IMR-90 (cell line): ENCODE measurements at regions not wholly inside any gene's neighbourhood (a gene's known extent, or its start where the extent isn't known, plus 50 kb on each side); places are given as distances from the start of the nearest gene placed in this dataset.

Experiments used
- ATAC-seq: fragments of 200-7000 bp; cut with Tn5 transposase; 2 replicates; pipeline ENCODE4 v1.9.1; 2020; ENCODE audit warnings: low read depth, mild to moderate bottlenecking, moderate library complexity
- BruUV-seq: library from RNA; stranded (reverse); fragments of 400-500 nt; replicated peaks from 2 replicates; lab custom pipeline; 2021; lab: Mats Ljungman, UMichigan
- CTCF ChIA-PET: fragments of 300-600 bp; formaldehyde crosslinking; extraction: SDS; loops from one replicate; lab custom pipeline; 2021; ENCODE audit warnings: antibody characterized with exemption; lab: Yijun Ruan, JAX
- POLR2A ChIA-PET: fragments of 300-600 bp; sonication (Branson Sonifier 250); formaldehyde crosslinking; loops from one replicate; lab custom pipeline; 2022; ENCODE audit warnings: antibody characterized with exemption; ENCODE audit not compliant: unreplicated experiment; lab: Charles Lee
- DNase-seq: peaks from one replicate; pipeline ENCODE4 v3.0.0; 2013
- H2AFZ ChIP-seq: replicated peaks from 2 replicates; pipeline ENCODE3; 2013; ENCODE audit warnings: low read length, mild to moderate bottlenecking; ENCODE audit not compliant: poor library complexity
- H2AK5ac ChIP-seq: 2 replicates; pipeline ENCODE4 v1.6.1; 2013; ENCODE audit warnings: low read depth, low read length, inconsistent platforms
- H2AK9ac ChIP-seq: replicated peaks from 2 replicates; pipeline ENCODE3; 2013; ENCODE audit warnings: mild to moderate bottlenecking, low read depth, low read length, moderate library complexity; ENCODE audit not compliant: poor library complexity
- H2BK120ac ChIP-seq: 2 replicates; pipeline ENCODE4 v1.6.1; 2013; ENCODE audit warnings: low read depth, low read length, inconsistent platforms
- H2BK15ac ChIP-seq: 3 replicates; pipeline ENCODE4 v1.6.1; 2013; ENCODE audit warnings: low read depth, low read length, inconsistent platforms
- H2BK20ac ChIP-seq: 2 replicates; pipeline ENCODE4 v1.6.1; 2013; ENCODE audit warnings: low read depth, mild to moderate bottlenecking, inconsistent platforms, low read length, moderate library complexity
- H2BK5ac ChIP-seq: 2 replicates; pipeline ENCODE4 v1.6.1; 2013; ENCODE audit warnings: mild to moderate bottlenecking, low read depth, low read length, inconsistent platforms; ENCODE audit not compliant: poor library complexity, severe bottlenecking
- H3K14ac ChIP-seq: replicated peaks from 2 replicates; pipeline ENCODE4 v1.6.1; 2013; ENCODE audit warnings: low read depth, low read length, inconsistent platforms
- H3K18ac ChIP-seq: 2 replicates; pipeline ENCODE4 v1.6.1; 2013; ENCODE audit warnings: low read depth, low read length, control low read depth
- H3K23ac ChIP-seq: 2 replicates; pipeline ENCODE4 v1.6.1; 2013; ENCODE audit warnings: low read depth, low read length, inconsistent platforms
- H3K27ac ChIP-seq: 2 replicates; pipeline ENCODE4 v1.5.1; 2013; ENCODE audit warnings: mild to moderate bottlenecking, control low read depth, low read length; ENCODE audit not compliant: insufficient read depth
- H3K27me3 ChIP-seq: 2 replicates; pipeline ENCODE4 v1.6.1; 2013; ENCODE audit warnings: low read length; ENCODE audit not compliant: control insufficient read depth, insufficient read depth
- H3K36me3 ChIP-seq: 2 replicates; pipeline ENCODE4 v1.6.1; 2013; ENCODE audit warnings: low read length, mixed read lengths; ENCODE audit not compliant: control insufficient read depth, insufficient read depth
- H3K4ac ChIP-seq: 2 replicates; pipeline ENCODE4 v1.6.1; 2013; ENCODE audit warnings: low read depth, low read length, inconsistent platforms
- H3K4me1 ChIP-seq: 2 replicates; pipeline ENCODE4 v1.6.1; 2013; ENCODE audit warnings: low read length, mixed read lengths; ENCODE audit not compliant: control insufficient read depth, insufficient read depth
- H3K4me2 ChIP-seq: 2 replicates; pipeline ENCODE4 v1.6.1; 2013; ENCODE audit warnings: low read depth, mild to moderate bottlenecking, control low read depth, low read length, moderate library complexity
- H3K4me3 ChIP-seq: 2 replicates; pipeline ENCODE4 v1.5.1; 2013; ENCODE audit warnings: low read depth, mild to moderate bottlenecking, control low read depth, low read length, moderate library complexity; ENCODE audit not compliant: insufficient read depth
- H3K56ac ChIP-seq: 2 replicates; pipeline ENCODE4 v1.6.1; 2013; ENCODE audit warnings: low read length, inconsistent platforms; ENCODE audit not compliant: insufficient read depth; ENCODE audit errors: extremely low read depth
- H3K79me1 ChIP-seq, 2 experiments: 2 replicates each; pipeline ENCODE4 v1.6.1; 2013; ENCODE audit warnings: low read length in 2 of 2, inconsistent platforms in 1 of 2, low read depth in 1 of 2
- H3K9ac ChIP-seq: 2 replicates; pipeline ENCODE4 v1.6.1; 2013; ENCODE audit warnings: low read depth, low read length, control low read depth
- H3K9me1 ChIP-seq: 2 replicates; pipeline ENCODE4 v1.6.1; 2013; ENCODE audit warnings: low read length, inconsistent platforms; ENCODE audit not compliant: insufficient read depth
- H3K9me3 ChIP-seq: 2 replicates; pipeline ENCODE4 v1.6.1; 2013; ENCODE audit warnings: low read length; ENCODE audit not compliant: control insufficient read depth, insufficient read depth
- H4K20me1 ChIP-seq: 2 replicates; pipeline ENCODE4 v1.6.1; 2013; ENCODE audit warnings: low read length, inconsistent platforms; ENCODE audit not compliant: insufficient read depth
- H4K5ac ChIP-seq: 2 replicates; pipeline ENCODE4 v1.6.1; 2013; ENCODE audit warnings: mild to moderate bottlenecking, low read depth, low read length, control low read depth
- H4K8ac ChIP-seq, 2 experiments: 2 replicates each; pipeline ENCODE4 v1.6.1; 2013; ENCODE audit warnings: low read depth in 2 of 2, low read length in 2 of 2, control low read depth in 1 of 2, inconsistent platforms in 1 of 2
- H4K91ac ChIP-seq: 2 replicates; pipeline ENCODE4 v1.6.1; 2013; ENCODE audit warnings: low read depth, low read length, inconsistent platforms; ENCODE audit not compliant: insufficient read depth
- BHLHE40 ChIP-seq: fragments of 150-350 bp; IDR thresholded peaks from 2 replicates; pipeline ENCODE4 v1.6.1; 2016; ENCODE audit warnings: mild to moderate bottlenecking, low read depth, low read length
- CEBPB ChIP-seq: IDR thresholded peaks from 2 replicates; pipeline ENCODE4 v1.6.1; 2012; ENCODE audit warnings: low read depth, low read length, improper control_type of control experiment
- CHD1 ChIP-seq: IDR thresholded peaks from 2 replicates; pipeline ENCODE4 v1.6.1; 2012; ENCODE audit warnings: low read depth, low read length, improper control_type of control experiment
- CTCF ChIP-seq: conservative IDR thresholded peaks from 2 replicates; pipeline ENCODE4 v1.5.1; 2012; ENCODE audit warnings: mild to moderate bottlenecking, low read depth, low read length, improper control_type of control experiment
- FOS ChIP-seq: fragments of 150-350 bp; IDR thresholded peaks from 2 replicates; pipeline ENCODE4 v1.6.1; 2016; ENCODE audit warnings: low read depth, low read length
- MAFK ChIP-seq: IDR thresholded peaks from 2 replicates; pipeline ENCODE4 v1.6.1; 2012; ENCODE audit warnings: low read depth, low read length, improper control_type of control experiment
- MAZ ChIP-seq: IDR thresholded peaks from 2 replicates; pipeline ENCODE4 v1.6.1; 2012; ENCODE audit warnings: low read depth, mild to moderate bottlenecking, low read length, improper control_type of control experiment, moderate library complexity, borderline replicate concordance
- MXI1 ChIP-seq: IDR thresholded peaks from 2 replicates; pipeline ENCODE4 v1.6.1; 2012; ENCODE audit warnings: low read depth, mild to moderate bottlenecking, low read length, moderate library complexity, borderline replicate concordance
- NFE2L2 ChIP-seq: fragments of 150-350 bp; IDR thresholded peaks from 2 replicates; pipeline ENCODE4 v1.6.1; 2016; ENCODE audit warnings: low read depth, mild to moderate bottlenecking, low read length
- POLR2A ChIP-seq: IDR thresholded peaks from 2 replicates; pipeline ENCODE4 v1.6.1; 2012; ENCODE audit warnings: mild to moderate bottlenecking, low read depth, low read length
- RAD21 ChIP-seq: IDR thresholded peaks from 2 replicates; pipeline ENCODE4 v1.6.1; 2012; ENCODE audit warnings: low read length, improper control_type of control experiment
- RCOR1 ChIP-seq: IDR thresholded peaks from 2 replicates; pipeline ENCODE4 v1.6.1; 2012; ENCODE audit warnings: mild to moderate bottlenecking, low read length, improper control_type of control experiment; ENCODE audit not compliant: insufficient replicate concordance
- RFX5 ChIP-seq: IDR thresholded peaks from 2 replicates; pipeline ENCODE4 v1.8.0; 2012; ENCODE audit warnings: low read depth, mild to moderate bottlenecking, low read length, moderate library complexity
- SMC3 ChIP-seq: fragments of 150-350 bp; IDR thresholded peaks from 2 replicates; pipeline ENCODE4 v1.6.1; 2016; ENCODE audit warnings: low read depth, mild to moderate bottlenecking, antibody characterized with exemption, low read length, moderate library complexity
- WGBS, 2 experiments: methylation state at CpG; one replicate each; pipeline versions ENCODE4 v1.1.5 to v1.1.7; 2013; ENCODE audit warnings: missing lambda C conversion rate in 2 of 2; ENCODE audit not compliant: insufficient read length in 1 of 2; ENCODE audit errors: extremely low coverage in 2 of 2; 5-methylcytosine and 5-hydroxymethylcytosine counted together
- dilution Hi-C: fragments of 300-500 bp; cut with HindIII; formaldehyde crosslinking; loops from one replicate; pipeline ENCODE4 v1.14.3; 2018; ENCODE audit warnings: low sequenced_read_pairs; ENCODE audit not compliant: unreplicated experiment
- in situ Hi-C: fragments of 300-500 bp; cut with MboI; formaldehyde crosslinking; loops from 3 replicates; pipeline ENCODE4 v1.14.3; 2019; ENCODE audit warnings: low sequenced_read_pairs, inconsistent platforms, mixed read lengths
- intact Hi-C: fragments of 100-400 bp; cut with micrococcal nuclease; formaldehyde crosslinking; loops from 2 replicates; pipeline ENCODE4 v1.10.0; 2022
- TF ChIP-seq, protein P1 (sequence below): fragments of 150-350 bp; IDR thresholded peaks from 2 replicates; pipeline ENCODE4 v1.6.1; 2017; ENCODE audit warnings: mild to moderate bottlenecking, antibody characterized with exemption, low read length, low read depth
- TF ChIP-seq, protein P2 (sequence below): fragments of 150-350 bp; IDR thresholded peaks from 2 replicates; pipeline ENCODE4 v1.6.1; 2016; ENCODE audit warnings: low read depth, mild to moderate bottlenecking, low read length, moderate library complexity, borderline replicate concordance

GRCh38 chr2:103346780-103347179 lies 584.9 kb downstream of the TMEM182 start:
- Histone ChIP-seq H2BK5ac (no peak overlapping the region), H3K4me1 (no peaks in the 10 kb centered on the region), H3K4me2 (no peak overlapping the region), H3K79me1 (no peaks in the 10 kb centered on the region), H3K9ac (no peak overlapping the region), H2BK120ac (no peak overlapping the region), H3K23ac (no peak overlapping the region), H2BK15ac (no peak overlapping the region), H3K27ac (no peak overlapping the region), H3K9me3 (peaks cover 7% of the 10 kb centered on the region), H4K91ac (no peak overlapping the region), H3K18ac (no peak overlapping the region), H2AK9ac (no peak overlapping the region), H3K4me3 (no peak overlapping the region), H3K56ac (no peak overlapping the region), H3K14ac (no peak overlapping the region), H3K9me1 (no peaks in the 10 kb centered on the region), H2BK20ac (no peak overlapping the region), H4K5ac (no peak overlapping the region), H4K20me1 (no peaks in the 10 kb centered on the region), H4K8ac (no peak overlapping the region), H3K36me3 (no peaks in the 10 kb centered on the region), H3K4ac (no peak overlapping the region), H2AFZ (no peak overlapping the region), H3K27me3 (no peaks in the 10 kb centered on the region), H2AK5ac (no peak overlapping the region)
- BruUV-seq, result no TSS peak
- dilution Hi-C loops, result no loop called here
- intact Hi-C loops, result no loop called here
- no CpG with 5 or more reads among the region's 4 CpGs for WGBS, 2 experiments
- DNase-seq, result no peak
- no peak for ATAC-seq
- in situ Hi-C loops, result no loop called here
- ChIA-PET POLR2A (no interaction called here), CTCF (no interaction called here)
- TF ChIP-seq, protein P1, sequence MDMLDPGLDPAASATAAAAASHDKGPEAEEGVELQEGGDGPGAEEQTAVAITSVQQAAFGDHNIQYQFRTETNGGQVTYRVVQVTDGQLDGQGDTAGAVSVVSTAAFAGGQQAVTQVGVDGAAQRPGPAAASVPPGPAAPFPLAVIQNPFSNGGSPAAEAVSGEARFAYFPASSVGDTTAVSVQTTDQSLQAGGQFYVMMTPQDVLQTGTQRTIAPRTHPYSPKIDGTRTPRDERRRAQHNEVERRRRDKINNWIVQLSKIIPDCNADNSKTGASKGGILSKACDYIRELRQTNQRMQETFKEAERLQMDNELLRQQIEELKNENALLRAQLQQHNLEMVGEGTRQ, result no peak
- TF ChIP-seq, protein P2, sequence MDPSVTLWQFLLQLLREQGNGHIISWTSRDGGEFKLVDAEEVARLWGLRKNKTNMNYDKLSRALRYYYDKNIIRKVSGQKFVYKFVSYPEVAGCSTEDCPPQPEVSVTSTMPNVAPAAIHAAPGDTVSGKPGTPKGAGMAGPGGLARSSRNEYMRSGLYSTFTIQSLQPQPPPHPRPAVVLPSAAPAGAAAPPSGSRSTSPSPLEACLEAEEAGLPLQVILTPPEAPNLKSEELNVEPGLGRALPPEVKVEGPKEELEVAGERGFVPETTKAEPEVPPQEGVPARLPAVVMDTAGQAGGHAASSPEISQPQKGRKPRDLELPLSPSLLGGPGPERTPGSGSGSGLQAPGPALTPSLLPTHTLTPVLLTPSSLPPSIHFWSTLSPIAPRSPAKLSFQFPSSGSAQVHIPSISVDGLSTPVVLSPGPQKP, result no peak
- TF ChIP-seq CTCF (no peak), MAZ (no peak), NFE2L2 (no peak), MXI1 (no peak), POLR2A (no peak), RAD21 (no peak), BHLHE40 (no peak), RFX5 (no peak), CHD1 (no peak), SMC3 (no peak), CEBPB (no peak), MAFK (no peak), FOS (no peak), RCOR1 (no peak)
